ENCODE measurements at regions not wholly inside any gene's neighbourhood (a gene's known extent, or its start where the extent isn't known, plus 50 kb on each side); places are given as distances from the start of the nearest gene placed in this dataset.

- RAD21 ChIA-PET (ENCODE audit: low non-redundant PET in 1 of 2, low total read pairs in 2 of 2, uncharacterized antibody in 2 of 2, unreplicated experiment in 2 of 2), result no interaction called here
- no peak for TF ChIP-seq SIN3A (IDR thresholded peaks at IDR 0.05; ENCODE audit: low read depth)
- no peak for TF ChIP-seq CEBPB (IDR thresholded peaks at IDR 0.05; ENCODE audit: low read depth)
- TF ChIP-seq SP1 (IDR thresholded peaks at IDR 0.05; ENCODE audit: low read depth), result no peak
- TF ChIP-seq POLR2AphosphoS5 (IDR thresholded peaks at IDR 0.05; ENCODE audit: low read depth, low read length), result no peak
- no peak for TF ChIP-seq POLR2A (IDR thresholded peaks at IDR 0.05; ENCODE audit: borderline replicate concordance, extremely low read depth, insufficient read depth, insufficient read length)
- no peak for TF ChIP-seq ZFX (IDR thresholded peaks at IDR 0.05)
- no peak for TF ChIP-seq EZH2phosphoT487 (IDR thresholded peaks at IDR 0.05; ENCODE audit: borderline replicate concordance)
- TF ChIP-seq YY1 (IDR thresholded peaks at IDR 0.05; ENCODE audit: extremely low read depth, insufficient replicate concordance, low read depth, low read length), result no peak
- no peak for TF ChIP-seq TCF7L2 (IDR thresholded peaks at IDR 0.05; ENCODE audit: borderline replicate concordance, extremely low read depth, insufficient read depth, insufficient read length)
- Histone ChIP-seq H3K27ac (ENCODE audit: low read depth, low read length) (no peak overlapping the region), H3K4me2 (ENCODE audit: low read length) (no peak overlapping the region), H4K20me1 (ENCODE audit: insufficient read depth) (no peaks in the 10 kb centered on the region), H3K27me3 (ENCODE audit: insufficient read depth, low read length) (no peaks in the 10 kb centered on the region), H3K79me2 (ENCODE audit: insufficient read depth, low read length) (no peaks in the 10 kb centered on the region), H3K9ac (ENCODE audit: low read length) (no peak overlapping the region), H3K4me1 (ENCODE audit: control insufficient read depth in 1 of 2, insufficient read depth in 2 of 2, low read length in 2 of 2) (no peaks in the 10 kb centered on the region), H3K9me2 (ENCODE audit: insufficient read depth) (no peaks in the 10 kb centered on the region), H3K4me3 (replicated peaks in 1 of 2; ENCODE audit: low read depth in 1 of 2, low read length in 2 of 2) (no peak overlapping the region), H3K36me3 (ENCODE audit: control insufficient read depth in 1 of 2, insufficient read depth in 2 of 2, low read length in 2 of 2) (no peaks in the 10 kb centered on the region), H3K9me3 (ENCODE audit: control insufficient read depth in 1 of 2, insufficient read depth in 1 of 2, low read depth in 1 of 2, low read length in 2 of 2) (no peaks in the 10 kb centered on the region), H2AFZ (ENCODE audit: low read depth, low read length, poor library complexity, severe bottlenecking) (no peak overlapping the region)
- POLR2A ChIA-PET, result no interaction called here
- CTCF ChIA-PET, result no interaction called here
- intact Hi-C loops (cut with micrococcal nuclease), result no loop called here
- DNase-seq (ENCODE audit: low read depth, low spot score) (no peak), ATAC-seq (no peak)
- BruUV-seq (replicated peaks), result no TSS peak
Measured at GRCh38 chrX:124226129-124226528, 106.3 kb upstream of the TEX13D start.

- Histone ChIP-seq H3K4me2 (ENCODE audit: low read length) (no peak overlapping the region), H3K9ac (ENCODE audit: low read length) (no peak overlapping the region), H4K20me1 (ENCODE audit: insufficient read depth) (no peaks in the 10 kb centered on the region), H3K9me2 (ENCODE audit: insufficient read depth) (no peaks in the 10 kb centered on the region), H3K27me3 (ENCODE audit: insufficient read depth, low read length) (no peaks in the 10 kb centered on the region), H3K27ac (ENCODE audit: low read depth, low read length) (no peak overlapping the region), H3K4me3 (replicated peaks in 1 of 2; ENCODE audit: low read depth in 1 of 2, low read length in 2 of 2) (no peak overlapping the region), H2AFZ (ENCODE audit: low read depth, low read length, poor library complexity, severe bottlenecking) (no peak overlapping the region), H3K36me3 (ENCODE audit: control insufficient read depth in 1 of 2, insufficient read depth in 2 of 2, low read length in 2 of 2) (no peaks in the 10 kb centered on the region), H3K4me1 (ENCODE audit: control insufficient read depth in 1 of 2, insufficient read depth in 2 of 2, low read length in 2 of 2) (no peaks in the 10 kb centered on the region), H3K79me2 (ENCODE audit: insufficient read depth, low read length) (no peaks in the 10 kb centered on the region), H3K9me3 (ENCODE audit: control insufficient read depth in 1 of 2, insufficient read depth in 1 of 2, low read depth in 1 of 2, low read length in 2 of 2) (no peaks in the 10 kb centered on the region)
- no peak for ATAC-seq
- ChIA-PET POLR2A (no interaction called here), RAD21 (ENCODE audit: low non-redundant PET in 1 of 2, low total read pairs in 2 of 2, uncharacterized antibody in 2 of 2, unreplicated experiment in 2 of 2) (no interaction called here), CTCF (no interaction called here)
- TF ChIP-seq EZH2 (IDR thresholded peaks at IDR 0.05) (no peak), CTCF (IDR thresholded peaks at IDR 0.05 in 2 of 3, conservative IDR thresholded peaks at IDR 0.05 in 1 of 3; ENCODE audit: borderline replicate concordance in 1 of 3, insufficient read depth in 1 of 3, low read depth in 2 of 3, low read length in 2 of 3) (peak in 1 of 3 experiments; percentile 16; a peak in 1 of 6 replicates)
- DNase-seq (ENCODE audit: low read depth, low spot score), result no peak
- intact Hi-C loops (cut with micrococcal nuclease), result no loop called here
- BruUV-seq (replicated peaks), result no TSS peak
Measured at GRCh38 chrX:124228849-124229248, 103.6 kb upstream of the TEX13D start.
